Ovary (tissue), 7 donors: ENCODE measurements at regions not wholly inside any gene's neighbourhood (a gene's known extent, or its start where the extent isn't known, plus 50 kb on each side); places are given as distances from the start of the nearest gene placed in this dataset.
A peak's percentile ranks its signal among the peaks of the same experiment; 100 is the strongest.

Experiments used
- DNase-seq, 5 donors: peaks; one replicate each; pipeline ENCODE4 v3.0.0-alpha.2; 2019 to 2020
- H3K27ac ChIP-seq, 2 donors: fragments of 200-600 bp; one replicate each; pipeline versions ENCODE4 v1.5.1 to v1.8.0; 2019 to 2022
- H3K27me3 ChIP-seq: fragments of 200-600 bp; one replicate; pipeline ENCODE4 v1.8.0; 2022
- H3K36me3 ChIP-seq: fragments of 200-600 bp; sonication (generic); one replicate; pipeline ENCODE4 v1.5.1; 2019
- H3K4me1 ChIP-seq: one replicate; pipeline ENCODE4 v1.8.1; 2013; ENCODE audit warnings: mild to moderate bottlenecking, moderate library complexity; ENCODE audit not compliant: insufficient read depth
- H3K4me3 ChIP-seq: fragments of 200-600 bp; sonication (generic); one replicate; pipeline ENCODE4 v1.5.1; 2017
- H3K9me3 ChIP-seq, 2 donors: fragments of 200-600 bp in 1 of 2; sonication (generic) in 1 of 2; one replicate each; pipeline versions ENCODE4 v1.5.1 to v1.8.1; 2013 to 2019; ENCODE audit warnings: mild to moderate bottlenecking in 1 of 2, moderate library complexity in 1 of 2
- CTCF ChIP-seq, 3 donors: fragments of 450-650 bp in 2 of 3; fragments of 200-600 bp in 1 of 3; IDR thresholded peaks; one replicate each; pipeline versions ENCODE4 v1.5.1 to v1.8.0; 2016 to 2022; ENCODE audit warnings: antibody characterized with exemption in 3 of 3, mild to moderate bottlenecking in 1 of 3
- EP300 ChIP-seq: sonication (generic); formaldehyde crosslinking; IDR thresholded peaks from one replicate; pipeline ENCODE4 v1.6.1; 2017; ENCODE audit warnings: antibody characterized with exemption
- POLR2A ChIP-seq: fragments of 450-650 bp; IDR thresholded peaks from one replicate; pipeline ENCODE4 v1.6.1; 2017; ENCODE audit warnings: antibody characterized with exemption, mild to moderate bottlenecking, moderate library complexity
- WGBS, 3 donors: extraction: QIAGEN DNeasy Blood & Tissue Kit in 1 of 3; methylation state at CpG; one replicate each; pipeline versions ENCODE4 v1.1.5 to v1.1.7; 2013 to 2017; 5-methylcytosine and 5-hydroxymethylcytosine counted together
- intact Hi-C, 4 donors: fragments of 100-400 bp; cut with DNase I; formaldehyde crosslinking; loops; one replicate each; pipeline versions ENCODE4 v1.11.0 to v1.15.1; 2022 to 2023
- donor health status: DM: no; HTN: no; CAD: no; lungs with moderate emphysema.
- donor health status: DM: no; HTN: no; CAD: no.
- donor health status: Bipolar disorder and iron deficiency.
- donor health status: DM: no; HTN: no; CAD: no.
- donor health status: DM: yes; HTN: yes; CAD: no.

- peaks cover 5% of the 10 kb centered on the region for H3K4me1 ChIP-seq
- no peak overlapping the region for H3K4me3 ChIP-seq
- no peak for DNase-seq
- intact Hi-C loops: no loop called here
- no peak overlapping the region for H3K27ac ChIP-seq
- TF ChIP-seq CTCF (IDR thresholded peaks at IDR 0.05) (no peak), POLR2A (no peak), EP300 (no peak)
- H3K9me3 ChIP-seq: no peaks in the 10 kb centered on the region
- no peaks in the 10 kb centered on the region for H3K36me3 ChIP-seq
- 89 to 93% (median 91%) methylated on average over 2 of the region's 2 CpGs for WGBS, 3 donors
- no peaks in the 10 kb centered on the region for H3K27me3 ChIP-seq
Observed at GRCh38 chr6:105745464-105746129, 340.5 kb upstream of the PRDM1 start.

DNA sequence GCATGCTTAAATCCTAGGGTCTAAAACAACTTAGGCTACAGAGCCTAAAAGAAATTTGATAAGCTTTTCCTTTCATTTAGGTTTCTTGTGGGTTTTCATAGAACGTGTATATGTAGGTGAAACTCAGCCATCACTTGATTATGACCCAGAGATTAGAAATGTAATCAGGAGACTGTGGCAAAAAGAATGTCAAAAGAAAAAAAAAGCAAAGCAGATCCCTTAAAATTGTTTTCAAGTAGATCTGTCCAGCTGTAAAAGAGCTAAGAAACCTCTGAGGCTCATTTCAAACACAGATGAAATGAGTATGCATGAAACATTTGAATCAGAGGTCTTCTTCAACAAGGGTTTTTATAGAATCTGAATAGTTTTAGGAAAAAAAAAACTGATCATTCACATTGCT lies 341.3 kb upstream of the PRDM1 start:
- Histone ChIP-seq H3K27ac (no peak overlapping the region), H3K36me3 (no peaks in the 10 kb centered on the region), H3K27me3 (no peaks in the 10 kb centered on the region), H3K4me1 (peaks cover 7% of the 10 kb centered on the region), H3K4me3 (no peak overlapping the region), H3K9me3 (no peaks in the 10 kb centered on the region)
- DNase-seq: no peak
- 69 to 83% (median 70%) methylated on average over 1 of the region's 1 CpG for WGBS, 3 donors
- TF ChIP-seq POLR2A (no peak), EP300 (no peak), CTCF (IDR thresholded peaks at IDR 0.05) (no peak)
- intact Hi-C loops: no loop called here

DNA sequence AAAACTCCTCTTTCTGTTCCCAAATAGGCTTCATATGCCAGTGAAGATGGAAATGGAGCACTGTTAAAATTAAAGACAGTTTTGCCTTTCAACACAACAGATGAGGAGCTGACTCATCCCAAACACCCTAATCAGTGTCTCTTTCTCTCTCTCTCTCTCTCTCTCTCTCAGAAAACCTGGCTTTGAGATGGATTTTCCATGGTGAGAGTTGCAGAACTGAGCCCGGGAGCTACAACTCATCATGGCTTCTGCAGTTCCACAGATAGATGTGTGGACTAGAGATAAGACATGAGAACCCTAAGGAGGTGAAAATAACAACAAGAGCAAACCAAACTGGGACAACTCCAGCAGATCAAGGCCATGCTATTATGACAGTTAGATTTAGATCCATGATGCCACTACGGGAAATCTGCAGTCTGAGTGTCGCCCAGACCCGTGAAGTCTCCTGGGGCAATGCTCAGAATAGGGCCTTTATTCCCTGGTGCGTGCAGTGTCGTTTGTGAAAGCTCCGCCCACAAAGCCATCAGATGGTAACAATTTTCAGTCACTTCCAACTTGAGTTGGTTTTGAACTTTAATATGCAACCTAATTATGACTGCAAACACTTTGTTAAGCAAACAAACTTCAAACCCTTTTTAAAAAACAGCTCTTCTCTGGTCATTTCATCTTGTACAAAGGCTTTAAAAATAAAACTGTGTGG lies 338.2 kb upstream of the PREP start:
- no peaks in the 10 kb centered on the region for H3K9me3 ChIP-seq
- TF ChIP-seq EP300 (no peak), CTCF (IDR thresholded peaks at IDR 0.05) (no peak), POLR2A (no peak)
- intact Hi-C loops: no loop called here

GRCh38 chr6:105739764-105740163 lies 336.9 kb upstream of the PREP start:
- H3K4me3 ChIP-seq: no peak overlapping the region
- H3K36me3 ChIP-seq: no peaks in the 10 kb centered on the region
- 70 to 78% (median 70%) methylated on average over 2 of the region's 2 CpGs for WGBS, 3 donors
- peaks cover 7% of the 10 kb centered on the region for H3K4me1 ChIP-seq
- intact Hi-C loops: loop anchor here in 1 of 4 donors (10.0 kb wide), 1 partner anchor 345 kb away; the partner anchor contains the start of gene PRDM1
- H3K27me3 ChIP-seq: no peaks in the 10 kb centered on the region
- no peak for DNase-seq
- H3K27ac ChIP-seq: no peak overlapping the region
- TF ChIP-seq EP300 (no peak), CTCF (IDR thresholded peaks at IDR 0.05) (no peak), POLR2A (no peak)
- no peaks in the 10 kb centered on the region for H3K9me3 ChIP-seq

More for the DNA sequence above, 338.2 kb upstream of the PREP start:
- Histone ChIP-seq H3K4me1 (peaks cover 7% of the 10 kb centered on the region), H3K36me3 (no peaks in the 10 kb centered on the region), H3K4me3 (no peak overlapping the region), H3K27me3 (no peaks in the 10 kb centered on the region), H3K27ac (no peak overlapping the region)
- 54 to 65% (median 61%) methylated on average over 7 of the region's 7 CpGs for WGBS, 3 donors
- DNase-seq: peak in 1 of 5 donors; percentile 27
